SH-SY5Y (cell line): ENCODE measurements at regions not wholly inside any gene's neighbourhood (a gene's known extent, or its start where the extent isn't known, plus 50 kb on each side); places are given as distances from the start of the nearest gene placed in this dataset.

Experiments
- GATA2 ChIP-seq: IDR thresholded peaks from 2 replicates; pipeline ENCODE4 v1.6.1; 2011; ENCODE audit warnings: mild to moderate bottlenecking, low read depth, low read length
- GATA3 ChIP-seq: IDR thresholded peaks from 2 replicates; pipeline ENCODE4 v1.6.1; 2011; ENCODE audit warnings: low read depth, mild to moderate bottlenecking, low read length, moderate library complexity

- no peak for TF ChIP-seq GATA3
- TF ChIP-seq GATA2: no peak
Observed at GRCh38 chr4:183798301-183799253, 106.5 kb upstream of the STOX2 start.

- TF ChIP-seq GATA2: no peak
- TF ChIP-seq GATA3: no peak
Observed at GRCh38 chr4:183801457-183802165, 103.5 kb upstream of the STOX2 start.

GRCh38 chr4:183806341-183806740 lies 98.8 kb upstream of the STOX2 start:
- TF ChIP-seq GATA3 (no peak), GATA2 (no peak)

GRCh38 chr4:183807420-183808096 lies 97.5 kb upstream of the STOX2 start:
- no peak for TF ChIP-seq GATA2
- no peak for TF ChIP-seq GATA3

GRCh38 chr4:183808097-183808456 lies 97.0 kb upstream of the STOX2 start:
- TF ChIP-seq GATA3 (no peak), GATA2 (no peak)

GRCh38 chr4:183812567-183812966 lies 92.5 kb upstream of the STOX2 start:
- TF ChIP-seq GATA2: no peak
- TF ChIP-seq GATA3: no peak

- TF ChIP-seq GATA3 (no peak), GATA2 (no peak)
Observed at GRCh38 chr4:183814461-183814860, 90.6 kb upstream of the STOX2 start.

GRCh38 chr4:183816077-183816476 lies 89.0 kb upstream of the STOX2 start:
- TF ChIP-seq GATA2 (no peak), GATA3 (no peak)

- TF ChIP-seq GATA3 (no peak), GATA2 (no peak)
Observed at GRCh38 chr4:183816882-183817509, 88.1 kb upstream of the STOX2 start.

- TF ChIP-seq GATA2: no peak
- TF ChIP-seq GATA3: no peak
Observed at GRCh38 chr4:183821076-183821853, 83.8 kb upstream of the STOX2 start.

GRCh38 chr4:183823434-183823833 lies 81.7 kb upstream of the STOX2 start:
- TF ChIP-seq GATA2: no peak
- TF ChIP-seq GATA3: no peak

GRCh38 chr4:183825346-183825745 lies 79.8 kb upstream of the STOX2 start:
- TF ChIP-seq GATA3 (no peak), GATA2 (no peak)

GRCh38 chr4:183826461-183826860 lies 78.6 kb upstream of the STOX2 start:
- TF ChIP-seq GATA3 (no peak), GATA2 (no peak)
